Medulla oblongata (tissue), 1 donor: ENCODE measurements at regions not wholly inside any gene's neighbourhood (a gene's known extent, or its start where the extent isn't known, plus 50 kb on each side); places are given as distances from the start of the nearest gene placed in this dataset.
"Not testable (repeated sequence)": the region's sequence is repeated elsewhere in the genome, so short reads cannot be mapped to it uniquely, and the experiment has no call there.

ENCODE experiments used
- DNase-seq: peaks from one replicate; pipeline ENCODE4 v3.0.0-alpha.2; 2015; ENCODE audit errors: extremely low spot score

DNA sequence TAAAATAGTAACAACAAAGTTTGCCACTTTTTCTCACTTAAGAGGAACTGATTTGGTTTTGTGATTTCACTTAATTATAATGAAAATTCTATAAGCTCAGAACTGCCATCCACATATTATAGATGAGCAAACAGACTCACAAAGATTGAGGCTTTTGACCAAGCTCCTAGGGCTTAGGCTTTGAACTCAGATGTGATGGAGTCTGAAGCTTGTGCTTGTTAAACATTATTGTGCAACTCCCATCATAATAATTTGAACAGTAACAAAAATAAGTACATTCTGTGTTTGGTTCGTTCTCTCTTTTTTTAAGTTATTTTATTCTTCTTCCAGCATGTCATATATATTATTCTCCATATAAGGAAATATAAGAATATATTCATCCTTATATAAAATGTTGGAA is 403.4 kb downstream of the PTPRC start:
- DNase-seq: no peak

GRCh38 chr1:199044191-199044590 is 405.4 kb downstream of the PTPRC start:
- no peak for DNase-seq

DNA sequence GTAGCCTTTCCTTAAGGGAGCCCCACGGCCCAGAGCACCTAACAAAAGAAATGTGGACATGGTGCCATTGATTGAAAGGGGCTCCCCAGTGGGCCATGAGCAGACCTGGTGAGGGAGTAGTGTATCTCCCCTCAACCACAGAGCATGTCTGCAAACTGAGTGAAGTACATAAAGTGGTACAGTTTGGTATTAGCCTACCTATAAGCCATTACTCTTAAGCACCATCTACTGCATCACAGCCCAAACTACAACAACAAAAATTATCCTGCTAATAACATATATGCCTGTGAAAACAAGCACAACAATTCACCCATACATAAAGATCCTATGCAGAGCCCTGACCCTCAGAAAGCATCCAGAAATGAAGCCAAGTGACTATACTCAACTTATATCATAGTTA is 407.8 kb downstream of the PTPRC start:
- no peak for DNase-seq

DNA sequence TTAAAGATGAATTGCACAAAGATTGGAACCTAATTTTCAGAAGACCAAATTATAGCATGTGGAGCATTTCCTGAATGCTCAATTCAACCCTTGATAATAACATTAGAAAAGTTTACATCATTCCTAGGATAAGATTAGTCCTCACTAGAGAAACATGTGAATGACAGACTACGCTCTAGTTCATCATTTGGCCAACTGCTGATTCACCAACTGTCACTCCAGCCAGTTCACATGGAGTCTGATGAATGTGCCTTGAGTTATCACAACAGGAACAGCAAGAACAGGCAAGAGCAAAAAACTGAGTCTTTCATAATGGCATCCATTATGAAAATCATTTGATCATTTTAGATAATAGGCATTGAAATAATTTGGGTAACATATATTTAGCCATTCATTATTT is 415.9 kb downstream of the PTPRC start:
- no peak for DNase-seq

DNA sequence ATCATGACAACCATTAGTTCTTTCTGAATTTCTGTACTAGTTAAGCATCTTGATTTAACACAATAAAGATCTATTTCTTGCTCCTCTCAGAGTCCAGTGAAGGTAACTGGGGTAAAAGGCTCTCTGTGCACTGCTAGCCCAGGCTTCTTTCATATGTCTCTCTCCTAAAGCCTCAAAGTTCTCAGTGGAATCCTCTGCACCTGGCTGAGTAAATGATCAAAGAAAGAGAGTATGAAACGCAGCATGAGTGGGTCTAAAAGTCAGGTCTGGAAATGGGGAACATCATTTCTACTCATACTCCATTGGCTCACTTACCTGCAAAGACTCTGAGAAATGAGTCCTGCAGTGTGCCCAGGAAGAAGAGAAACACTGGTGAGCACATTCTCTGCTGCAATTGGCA is 418.5 kb downstream of the PTPRC start:
- DNase-seq: no peak

GRCh38 chr1:199058281-199058680 is 419.4 kb downstream of the PTPRC start:
- no peak for DNase-seq

GRCh38 chr1:199064971-199065370 is 426.1 kb downstream of the PTPRC start:
- no peak for DNase-seq

DNA sequence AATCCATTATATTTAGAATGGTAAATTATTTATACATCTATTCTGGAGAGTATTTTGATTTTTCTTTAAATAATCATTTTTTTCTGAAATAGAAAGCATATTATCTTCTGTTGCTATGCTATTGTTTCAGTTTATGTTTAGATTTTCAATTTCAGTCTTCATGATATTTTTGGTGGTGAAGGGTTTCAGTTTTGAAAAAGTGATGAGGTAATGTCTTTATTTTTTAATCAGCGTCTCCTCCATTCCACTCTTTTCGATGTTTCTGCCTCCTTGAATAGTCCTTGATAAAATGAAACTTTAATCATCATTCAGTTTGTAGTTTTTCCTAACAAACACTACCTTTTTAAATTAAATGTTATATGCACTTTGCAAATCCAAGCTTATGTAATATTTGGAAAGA is 428.6 kb downstream of the PTPRC start:
- no peak for DNase-seq

DNA sequence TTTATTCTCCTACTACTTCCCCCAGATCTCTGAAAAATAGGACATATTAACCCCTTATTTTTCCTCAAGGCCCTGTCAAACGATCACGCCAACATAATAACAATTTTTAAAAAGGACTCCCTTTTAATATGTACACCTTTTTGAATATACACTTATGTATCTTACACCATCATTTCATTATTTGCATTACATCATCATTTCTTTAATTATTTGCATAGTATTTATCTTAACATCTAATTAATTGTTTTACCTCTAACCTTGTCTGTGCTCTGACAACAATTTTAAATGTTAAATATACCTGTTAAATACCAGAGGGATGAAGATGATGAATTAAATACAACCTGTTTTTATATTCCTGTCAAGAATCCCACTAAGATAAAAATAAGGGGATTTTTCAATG is 432.2 kb downstream of the PTPRC start:
- DNase-seq: no peak

GRCh38 chr1:199073166-199073565 is 434.3 kb downstream of the PTPRC start:
- no peak for DNase-seq

GRCh38 chr1:199075792-199076191 is 437.0 kb downstream of the PTPRC start:
- no peak for DNase-seq

DNA sequence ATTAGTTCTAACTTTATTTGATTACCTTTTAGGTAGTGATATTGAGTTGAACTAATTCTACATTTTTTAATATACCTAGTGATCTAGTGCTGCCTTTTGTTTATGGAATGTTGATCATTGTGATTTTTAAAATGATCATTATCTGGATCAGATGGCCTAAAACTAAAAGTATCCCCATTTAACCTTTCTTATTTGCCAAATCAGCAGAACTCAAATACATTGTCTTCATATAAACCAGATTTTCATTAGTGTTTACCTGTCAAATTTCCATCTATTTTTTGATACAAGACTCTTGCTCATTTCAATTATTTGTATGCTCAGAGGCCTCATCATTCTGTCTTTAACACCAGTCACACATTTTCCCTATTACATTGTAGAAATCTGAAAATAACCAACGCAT is 441.2 kb downstream of the PTPRC start:
- no peak for DNase-seq

DNA sequence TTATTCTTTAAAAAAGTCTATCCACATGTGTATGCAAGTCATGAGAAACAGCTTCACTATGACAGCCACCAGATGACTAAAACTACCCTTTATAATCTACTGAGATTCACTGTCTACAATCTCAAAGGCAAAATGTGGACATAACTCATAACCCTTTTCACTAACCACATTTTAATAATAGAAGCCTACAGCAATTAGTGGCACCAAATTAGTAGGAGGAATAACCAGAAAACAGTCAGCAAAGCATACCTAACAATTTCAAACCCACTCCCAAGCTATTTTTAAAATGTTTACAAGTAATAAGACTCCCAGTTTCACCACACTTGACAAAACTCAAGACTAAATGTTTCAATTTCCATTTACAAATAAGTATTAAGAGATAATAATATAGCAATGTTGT is 442.9 kb downstream of the PTPRC start:
- DNase-seq: no peak

- peak; percentile 41 for DNase-seq
Observed at GRCh38 chr1:199082778-199083389, 444.0 kb downstream of the PTPRC start.

- peak; percentile 91 for DNase-seq
Observed at GRCh38 chr1:199083680-199084079, 444.8 kb downstream of the PTPRC start.

- DNase-seq: peak; percentile 39
Observed at GRCh38 chr1:199084293-199084692, 445.5 kb downstream of the PTPRC start.

- DNase-seq: no peak
Observed at GRCh38 chr1:199085903-199086302, 447.1 kb downstream of the PTPRC start.

- no peak for DNase-seq
Observed at GRCh38 chr1:199087144-199087543, 448.3 kb downstream of the PTPRC start.

- no peak for DNase-seq
Observed at GRCh38 chr1:199089393-199090122, 450.7 kb downstream of the PTPRC start.

DNA sequence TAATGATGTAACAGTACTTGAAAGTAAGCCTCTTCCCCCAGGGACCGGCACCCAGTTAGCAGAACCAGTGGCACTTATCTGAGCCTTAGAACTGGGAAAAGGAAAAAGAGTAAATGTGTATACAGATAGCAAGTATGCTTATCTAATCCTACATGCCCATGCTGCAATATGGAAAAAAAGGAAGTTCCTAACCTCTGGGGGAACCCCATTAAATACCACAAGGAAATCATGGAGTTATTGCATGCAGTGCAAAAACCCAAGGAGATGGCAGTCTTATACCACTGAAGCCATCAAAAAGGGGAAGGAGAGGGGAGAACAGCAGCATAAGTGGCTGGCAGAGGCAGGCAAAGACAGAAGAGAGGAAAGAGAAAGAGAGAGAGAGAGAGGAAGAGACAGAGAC is 456.8 kb downstream of the PTPRC start:
- DNase-seq: not testable (repeated sequence)

DNA sequence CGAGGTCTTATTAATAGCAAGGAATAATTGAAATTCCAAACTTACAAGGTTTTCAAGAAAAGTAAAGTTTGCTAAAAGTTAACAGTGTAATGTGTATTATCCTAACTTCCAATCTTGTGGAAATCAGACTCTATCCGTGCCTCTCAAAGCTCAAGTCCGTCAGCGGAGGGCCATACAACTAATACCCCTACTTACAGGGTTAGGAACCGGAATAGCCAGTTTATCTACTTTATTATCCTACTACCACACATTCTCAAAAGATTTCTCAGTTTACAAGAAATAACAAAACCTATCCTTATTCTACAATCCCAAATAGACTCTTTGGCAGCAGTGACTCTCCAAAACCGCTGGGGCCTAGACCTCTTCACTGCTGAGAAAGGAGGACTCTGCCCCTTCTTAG is 457.8 kb downstream of the PTPRC start:
- DNase-seq: no peak

DNA sequence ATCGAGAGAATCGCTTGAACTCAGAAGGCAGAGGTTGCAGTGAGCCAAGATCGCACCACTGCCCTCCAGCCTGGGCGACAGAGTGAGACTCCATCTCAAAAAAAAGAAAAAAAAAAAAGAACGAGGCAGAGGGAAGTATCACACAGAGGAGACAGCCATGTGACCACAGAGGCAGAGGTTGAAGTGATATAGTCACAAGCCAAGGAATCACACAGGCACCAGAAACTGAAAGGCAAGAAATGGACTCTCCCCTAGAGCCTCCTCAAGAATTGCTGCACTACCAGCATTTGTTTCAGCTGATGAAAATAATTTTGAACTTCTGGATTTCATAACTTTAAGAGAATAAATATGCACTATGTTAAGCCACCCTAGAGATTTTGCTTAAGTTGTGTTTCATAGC is 459.6 kb downstream of the PTPRC start:
- DNase-seq: no peak

DNA sequence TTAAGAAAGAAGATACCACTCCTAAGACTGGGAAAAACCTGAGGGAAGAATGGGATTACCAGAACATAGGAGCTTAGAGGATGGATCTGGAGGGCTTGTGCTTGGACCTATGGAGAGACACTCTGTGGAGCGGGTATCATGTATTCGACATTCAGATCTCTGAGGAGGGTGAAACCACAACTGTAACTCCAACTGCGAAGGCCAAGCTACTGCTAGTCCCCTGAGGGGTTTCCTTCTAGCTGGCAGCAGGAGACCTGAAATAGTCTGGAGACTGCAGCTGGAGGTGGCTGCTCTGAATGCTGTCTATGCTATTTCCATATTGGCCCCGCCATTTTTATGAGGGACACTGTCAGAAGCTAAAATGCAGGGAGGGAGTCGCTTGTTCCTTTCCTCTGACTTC is 462.3 kb downstream of the PTPRC start:
- DNase-seq: no peak

- DNase-seq: no peak
Observed at GRCh38 chr1:199101635-199102034, 462.8 kb downstream of the PTPRC start.
